ENCODE measurements at regions not wholly inside any gene's neighbourhood (a gene's known extent, or its start where the extent isn't known, plus 50 kb on each side); places are given as distances from the start of the nearest gene placed in this dataset.
A peak's percentile ranks its signal among the peaks of the same experiment; 100 is the strongest.
"Not testable (repeated sequence)": the region's sequence is repeated elsewhere in the genome, so short reads cannot be mapped to it uniquely, and the experiment has no call there.

GRCh38 chr10:84019854-84020458 is 119.4 kb upstream of the GHITM start:
- intact Hi-C loops (cut with micrococcal nuclease); H3K27ac Mint-ChIP-seq; DNase-seq; H3K4me3 Mint-ChIP-seq; H3K36me3 Mint-ChIP-seq (ENCODE audit: low read depth); H3K9me3 Mint-ChIP-seq; CTCF ChIA-PET; H3K27me3 Mint-ChIP-seq (ENCODE audit: low read depth); H3K4me1 Mint-ChIP-seq (ENCODE audit: low read depth): not testable (repeated sequence)

GRCh38 chr10:84026821-84027257 is 112.5 kb upstream of the GHITM start:
- Mint-ChIP-seq H3K36me3 (ENCODE audit: low read depth) (no peaks in the 10 kb centered on the region), H3K27me3 (ENCODE audit: low read depth) (no peaks in the 10 kb centered on the region), H3K27ac (no peak overlapping the region), H3K4me1 (ENCODE audit: low read depth) (no peaks in the 10 kb centered on the region), H3K9me3 (peaks cover 10% of the 10 kb centered on the region), H3K4me3 (no peak overlapping the region)
- peak; percentile 41 for DNase-seq
- intact Hi-C loops (cut with micrococcal nuclease) = no loop called here
- CTCF ChIA-PET = interaction anchor here (0.6 to 0.7 kb wide), 4 partner anchors 10 to 176 kb away, joined by 3 to 4 read pairs (median 3); no protein-coding TSS in a partner anchor

- H3K4me1 Mint-ChIP-seq (ENCODE audit: low read depth) = no peaks in the 10 kb centered on the region
- no peak for DNase-seq
- no peak overlapping the region for H3K27ac Mint-ChIP-seq
- CTCF ChIA-PET = no interaction called here
- no peaks in the 10 kb centered on the region for H3K27me3 Mint-ChIP-seq (ENCODE audit: low read depth)
- intact Hi-C loops (cut with micrococcal nuclease) = no loop called here
- no peaks in the 10 kb centered on the region for H3K36me3 Mint-ChIP-seq (ENCODE audit: low read depth)
- no peak overlapping the region for H3K4me3 Mint-ChIP-seq
- peaks cover 2% of the 10 kb centered on the region for H3K9me3 Mint-ChIP-seq
Observed at GRCh38 chr10:84029840-84030239, 109.5 kb upstream of the GHITM start.

GRCh38 chr10:84038035-84038434 is 101.3 kb upstream of the GHITM start:
- Mint-ChIP-seq H3K27me3 (ENCODE audit: low read depth) (peaks cover 9% of the 10 kb centered on the region), H3K9me3 (no peaks in the 10 kb centered on the region), H3K4me3 (no peak overlapping the region), H3K36me3 (ENCODE audit: low read depth) (no peaks in the 10 kb centered on the region), H3K27ac (no peak overlapping the region), H3K4me1 (ENCODE audit: low read depth) (no peaks in the 10 kb centered on the region)
- intact Hi-C loops (cut with micrococcal nuclease) = no loop called here
- CTCF ChIA-PET = interaction anchor here (0.6 kb wide), 1 partner anchor 136 kb away, joined by 4 read pairs; no protein-coding TSS in a partner anchor
- no peak for DNase-seq

GRCh38 chr10:84039957-84040356 is 99.4 kb upstream of the GHITM start:
- H3K27me3 Mint-ChIP-seq (ENCODE audit: low read depth) = peaks cover 9% of the 10 kb centered on the region
- H3K9me3 Mint-ChIP-seq = no peaks in the 10 kb centered on the region
- no peaks in the 10 kb centered on the region for H3K4me1 Mint-ChIP-seq (ENCODE audit: low read depth)
- CTCF ChIA-PET = no interaction called here
- no peak overlapping the region for H3K27ac Mint-ChIP-seq
- no peaks in the 10 kb centered on the region for H3K36me3 Mint-ChIP-seq (ENCODE audit: low read depth)
- intact Hi-C loops (cut with micrococcal nuclease) = no loop called here
- DNase-seq = no peak
- H3K4me3 Mint-ChIP-seq = no peak overlapping the region

- CTCF ChIA-PET = no interaction called here
- no peaks in the 10 kb centered on the region for H3K4me1 Mint-ChIP-seq (ENCODE audit: low read depth)
- peaks cover 2% of the 10 kb centered on the region for H3K9me3 Mint-ChIP-seq
- H3K36me3 Mint-ChIP-seq (ENCODE audit: low read depth) = no peaks in the 10 kb centered on the region
- H3K27me3 Mint-ChIP-seq (ENCODE audit: low read depth) = peaks cover 5% of the 10 kb centered on the region
- DNase-seq = no peak
- H3K27ac Mint-ChIP-seq = no peak overlapping the region
- H3K4me3 Mint-ChIP-seq = no peak overlapping the region
- intact Hi-C loops (cut with micrococcal nuclease) = no loop called here
Observed at GRCh38 chr10:84047258-84048010, 91.9 kb upstream of the GHITM start.

- intact Hi-C loops (cut with micrococcal nuclease) = no loop called here
- Mint-ChIP-seq H3K27ac (no peak overlapping the region), H3K27me3 (ENCODE audit: low read depth) (peaks cover 8% of the 10 kb centered on the region), H3K36me3 (ENCODE audit: low read depth) (no peaks in the 10 kb centered on the region), H3K4me3 (no peak overlapping the region), H3K9me3 (peaks cover 2% of the 10 kb centered on the region), H3K4me1 (ENCODE audit: low read depth) (no peaks in the 10 kb centered on the region)
- CTCF ChIA-PET = no interaction called here
- no peak for DNase-seq
Observed at GRCh38 chr10:84049645-84050011, 89.7 kb upstream of the GHITM start.

- no peaks in the 10 kb centered on the region for H3K36me3 Mint-ChIP-seq (ENCODE audit: low read depth)
Observed at GRCh38 chr10:84053626-84054025, 85.7 kb upstream of the GHITM start.

GRCh38 chr10:84054743-84055142 is 84.6 kb upstream of the GHITM start:
- Mint-ChIP-seq H3K36me3 (ENCODE audit: low read depth) (no peaks in the 10 kb centered on the region), H3K4me1 (ENCODE audit: low read depth) (no peaks in the 10 kb centered on the region), H3K9me3 (no peaks in the 10 kb centered on the region), H3K27ac (no peak overlapping the region), H3K4me3 (no peak overlapping the region), H3K27me3 (ENCODE audit: low read depth) (peaks cover 8% of the 10 kb centered on the region)
- CTCF ChIA-PET = interaction anchor here (0.5 kb wide), 1 partner anchor 92 kb away, joined by 6 read pairs; no protein-coding TSS in a partner anchor
- intact Hi-C loops (cut with micrococcal nuclease) = no loop called here
- DNase-seq = no peak

More at GRCh38 chr10:84053626-84054025, 85.7 kb upstream of the GHITM start:
- intact Hi-C loops (cut with micrococcal nuclease) = no loop called here
- CTCF ChIA-PET = no interaction called here
- Mint-ChIP-seq H3K27me3 (ENCODE audit: low read depth) (peaks cover 8% of the 10 kb centered on the region), H3K4me1 (ENCODE audit: low read depth) (no peaks in the 10 kb centered on the region), H3K27ac (no peak overlapping the region), H3K9me3 (no peaks in the 10 kb centered on the region), H3K4me3 (no peak overlapping the region)
- no peak for DNase-seq

- intact Hi-C loops (cut with micrococcal nuclease) = loop anchor here (1.0 kb wide), 1 partner anchor 146 kb away; no protein-coding TSS in a partner anchor
- no peak for DNase-seq
Observed at GRCh38 chr10:84059526-84059925, 79.8 kb upstream of the GHITM start.

GRCh38 chr10:84063440-84063839 is 75.9 kb upstream of the GHITM start:
- Mint-ChIP-seq H3K4me3 (no peak overlapping the region), H3K27ac (no peak overlapping the region), H3K9me3 (no peaks in the 10 kb centered on the region), H3K4me1 (ENCODE audit: low read depth) (no peaks in the 10 kb centered on the region), H3K27me3 (ENCODE audit: low read depth) (peaks cover 10% of the 10 kb centered on the region), H3K36me3 (ENCODE audit: low read depth) (no peaks in the 10 kb centered on the region)
- intact Hi-C loops (cut with micrococcal nuclease) = no loop called here
- no peak for DNase-seq
- CTCF ChIA-PET = interaction anchor here (0.7 kb wide), 1 partner anchor 111 kb away, joined by 3 read pairs; no protein-coding TSS in a partner anchor

More at GRCh38 chr10:84059526-84059925, 79.8 kb upstream of the GHITM start:
- Mint-ChIP-seq H3K4me3 (no peak overlapping the region), H3K36me3 (ENCODE audit: low read depth) (no peaks in the 10 kb centered on the region), H3K27me3 (ENCODE audit: low read depth) (peaks cover 16% of the 10 kb centered on the region), H3K9me3 (no peaks in the 10 kb centered on the region), H3K27ac (no peak overlapping the region), H3K4me1 (ENCODE audit: low read depth) (no peaks in the 10 kb centered on the region)
- CTCF ChIA-PET = interaction anchor here (0.8 to 1.4 kb wide), 2 partner anchors 146 to 149 kb away, joined by 4 to 6 read pairs; no protein-coding TSS in a partner anchor

- no peaks in the 10 kb centered on the region for H3K9me3 Mint-ChIP-seq
- intact Hi-C loops (cut with micrococcal nuclease) = no loop called here
- no peak overlapping the region for H3K4me3 Mint-ChIP-seq
- H3K4me1 Mint-ChIP-seq (ENCODE audit: low read depth) = no peaks in the 10 kb centered on the region
- no peak overlapping the region for H3K27ac Mint-ChIP-seq
- CTCF ChIA-PET = interaction anchor here (0.6 kb wide), 1 partner anchor 14 kb away, joined by 3 read pairs; no protein-coding TSS in a partner anchor
- H3K27me3 Mint-ChIP-seq (ENCODE audit: low read depth) = peaks cover 6% of the 10 kb centered on the region
- no peak for DNase-seq
- H3K36me3 Mint-ChIP-seq (ENCODE audit: low read depth) = no peaks in the 10 kb centered on the region
Observed at GRCh38 chr10:84065804-84066601, 73.3 kb upstream of the GHITM start.

Measured in activated naive CD4-positive, alpha-beta T cell treated with anti-CD3 and anti-CD28 coated beads for 36 hours (primary cell).